ENCODE measurements at regions not wholly inside any gene's neighbourhood (a gene's known extent, or its start where the extent isn't known, plus 50 kb on each side); places are given as distances from the start of the nearest gene placed in this dataset.

- no peak overlapping the region for H2AFZ ChIP-seq (ENCODE audit: control insufficient read depth, low read depth, low read length)
- FAIRE-seq, result no peak
- no peak overlapping the region for H3K27ac ChIP-seq (ENCODE audit: control insufficient read depth, insufficient read depth)
- 0% methylated on average over 2 of the region's 2 CpGs for whole genome bisulfite sequencing (ENCODE audit: insufficient coverage, insufficient replicate concordance, low lambda C conversion rate, missing lambda C conversion rate)
- no peak overlapping the region for H3K9ac ChIP-seq (ENCODE audit: control insufficient read depth, insufficient read depth, low read length)
- H3K27me3 ChIP-seq (replicated peaks in 1 of 2; ENCODE audit: control insufficient read depth in 2 of 2, insufficient read depth in 2 of 2, low read length in 1 of 2), result no peaks in the 10 kb centered on the region
- H3K36me3 ChIP-seq (ENCODE audit: control insufficient read depth in 2 of 2, insufficient read depth in 2 of 2, low read length in 1 of 2), result no peaks in the 10 kb centered on the region
- no peaks in the 10 kb centered on the region for H3K9me3 ChIP-seq (replicated peaks; ENCODE audit: control insufficient read depth, insufficient read depth, low read length)
- ChIA-PET CTCF (no interaction called here), RAD21 (ENCODE audit: unreplicated experiment) (no interaction called here), SMC1A (ENCODE audit: uncharacterized antibody, unreplicated experiment) (interaction anchor here (0.6 kb wide), 1 partner anchor 14 kb away, joined by 3 read pairs; no protein-coding TSS in a partner anchor), POLR2A (no interaction called here)
- no peak overlapping the region for H3K4me2 ChIP-seq (ENCODE audit: control insufficient read depth, insufficient read depth)
- intact Hi-C loops (cut with micrococcal nuclease; ENCODE audit: unreplicated experiment), result no loop called here
- no peaks in the 10 kb centered on the region for H4K20me1 ChIP-seq (ENCODE audit: control insufficient read depth, insufficient read depth)
- DNase-seq (ENCODE audit: low read depth, low spot score), result no peak
- no peak for TF ChIP-seq PBX3 (IDR thresholded peaks at IDR 0.05; ENCODE audit: insufficient replicate concordance, low read depth, low read length)
- TF ChIP-seq IRF4 (IDR thresholded peaks at IDR 0.05; ENCODE audit: low read depth, low read length), result no peak
- no peak for TF ChIP-seq YY1 (IDR thresholded peaks at IDR 0.05; ENCODE audit: low read depth, low read length)
- TF ChIP-seq SREBF1 (IDR thresholded peaks at IDR 0.05; ENCODE audit: low read length), result no peak
- TF ChIP-seq, protein P1, sequence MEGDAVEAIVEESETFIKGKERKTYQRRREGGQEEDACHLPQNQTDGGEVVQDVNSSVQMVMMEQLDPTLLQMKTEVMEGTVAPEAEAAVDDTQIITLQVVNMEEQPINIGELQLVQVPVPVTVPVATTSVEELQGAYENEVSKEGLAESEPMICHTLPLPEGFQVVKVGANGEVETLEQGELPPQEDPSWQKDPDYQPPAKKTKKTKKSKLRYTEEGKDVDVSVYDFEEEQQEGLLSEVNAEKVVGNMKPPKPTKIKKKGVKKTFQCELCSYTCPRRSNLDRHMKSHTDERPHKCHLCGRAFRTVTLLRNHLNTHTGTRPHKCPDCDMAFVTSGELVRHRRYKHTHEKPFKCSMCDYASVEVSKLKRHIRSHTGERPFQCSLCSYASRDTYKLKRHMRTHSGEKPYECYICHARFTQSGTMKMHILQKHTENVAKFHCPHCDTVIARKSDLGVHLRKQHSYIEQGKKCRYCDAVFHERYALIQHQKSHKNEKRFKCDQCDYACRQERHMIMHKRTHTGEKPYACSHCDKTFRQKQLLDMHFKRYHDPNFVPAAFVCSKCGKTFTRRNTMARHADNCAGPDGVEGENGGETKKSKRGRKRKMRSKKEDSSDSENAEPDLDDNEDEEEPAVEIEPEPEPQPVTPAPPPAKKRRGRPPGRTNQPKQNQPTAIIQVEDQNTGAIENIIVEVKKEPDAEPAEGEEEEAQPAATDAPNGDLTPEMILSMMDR (IDR thresholded peaks at IDR 0.05 in 2 of 3, conservative IDR thresholded peaks at IDR 0.05 in 1 of 3; ENCODE audit: control insufficient read depth in 2 of 3, extremely low read depth in 1 of 3, insufficient read depth in 1 of 3, low read depth in 3 of 3, low read length in 3 of 3), result no peak
- no peak for TF ChIP-seq BCL11A (IDR thresholded peaks at IDR 0.05; ENCODE audit: low read depth, low read length)
- no peak for TF ChIP-seq NBN (IDR thresholded peaks at IDR 0.05)
- no peak for TF ChIP-seq CUX1 (IDR thresholded peaks at IDR 0.05; ENCODE audit: insufficient replicate concordance, low read depth, low read length)
- TF ChIP-seq CHD2 (IDR thresholded peaks at IDR 0.05; ENCODE audit: borderline replicate concordance, low read depth, low read length), result no peak
- no peak for TF ChIP-seq STAT3 (IDR thresholded peaks at IDR 0.05; ENCODE audit: low read depth, low read length)
- no peak for TF ChIP-seq RB1 (IDR thresholded peaks at IDR 0.05; ENCODE audit: borderline replicate concordance)
- no peak for TF ChIP-seq ZNF622 (IDR thresholded peaks at IDR 0.05)
- TF ChIP-seq ESRRA (IDR thresholded peaks at IDR 0.05; ENCODE audit: low read length), result no peak
- TF ChIP-seq CBX5 (IDR thresholded peaks at IDR 0.05; ENCODE audit: low read depth), result no peak
- H3K79me2 ChIP-seq (ENCODE audit: control insufficient read depth, insufficient read depth, low read length), result no peaks in the 10 kb centered on the region
- ATAC-seq, result no peak
- no TSS peak for BruUV-seq (replicated peaks)
- H3K4me3 ChIP-seq, result no peak overlapping the region
- in situ Hi-C loops (cut with MboI), result no loop called here
- no peaks in the 10 kb centered on the region for H3K4me1 ChIP-seq (ENCODE audit: control insufficient read depth, insufficient read depth, low read length)
Observed at GRCh38 chr18:41320100-41320499, 634.9 kb upstream of the PIK3C3 start.

Measured in GM12878 (cell line).